Gastrocnemius medialis (tissue), 4 donors: ENCODE measurements at regions not wholly inside any gene's neighbourhood (a gene's known extent, or its start where the extent isn't known, plus 50 kb on each side); places are given as distances from the start of the nearest gene placed in this dataset.

ENCODE experiments used
- ATAC-seq, 2 donors: fragments of 150-250 bp; one replicate each; pipeline ENCODE4 v1.9.1; 2016
- DNase-seq, 2 donors: peaks; one replicate each; pipeline ENCODE4 v3.0.0-alpha.2; 2019
- H3K27ac ChIP-seq, 4 donors: fragments of 200-600 bp; sonication (generic); 1 replicate in 1 of 4; 2 replicates in 3 of 4; pipeline ENCODE4 v1.5.1; 2016 to 2018; ENCODE audit warnings: mild to moderate bottlenecking in 2 of 4, moderate library complexity in 1 of 4
- H3K27me3 ChIP-seq, 3 donors: fragments of 200-600 bp; sonication (generic) in 2 of 3; 1 replicate in 1 of 3; 2 replicates in 2 of 3; pipeline versions ENCODE4 v1.5.1 to v1.6.0; 2016 to 2019; ENCODE audit warnings: mild to moderate bottlenecking in 1 of 3, moderate library complexity in 1 of 3
- H3K36me3 ChIP-seq, 2 donors: fragments of 200-600 bp; sonication (generic) in 1 of 2; one replicate each; pipeline ENCODE4 v1.5.1; 2017 to 2018
- H3K4me1 ChIP-seq, 2 donors: fragments of 200-600 bp; sonication (generic) in 1 of 2; one replicate each; pipeline ENCODE4 v1.5.1; 2016 to 2017; ENCODE audit warnings: mild to moderate bottlenecking in 2 of 2
- H3K4me3 ChIP-seq, 4 donors: fragments of 200-600 bp; sonication (generic) in 3 of 4; 1 replicate in 1 of 4; 2 replicates in 3 of 4; pipeline ENCODE4 v1.5.1; 2016 to 2019; ENCODE audit warnings: mild to moderate bottlenecking in 2 of 4
- H3K9me3 ChIP-seq, 3 donors: fragments of 200-600 bp; sonication (generic) in 2 of 3; 1 replicate in 1 of 3; 2 replicates in 2 of 3; pipeline ENCODE4 v1.5.1; 2016 to 2019
- CTCF ChIP-seq, 5 experiments: fragments of 450-650 bp in 3 of 5; fragments of 200-600 bp in 2 of 5; sonication (generic) in 2 of 5; IDR thresholded peaks in 4 of 5; conservative IDR thresholded peaks in 1 of 5; 1 replicate in 4 of 5; 2 replicates in 1 of 5; pipeline ENCODE4 v1.5.1; 2016 to 2019; ENCODE audit warnings: antibody characterized with exemption in 5 of 5, mild to moderate bottlenecking in 3 of 5, moderate library complexity in 3 of 5
- POLR2A ChIP-seq, 2 donors: fragments of 450-650 bp; IDR thresholded peaks; one replicate each; pipeline ENCODE4 v1.6.1; 2017; ENCODE audit warnings: antibody characterized with exemption in 2 of 2, mild to moderate bottlenecking in 2 of 2, moderate library complexity in 2 of 2
- in situ Hi-C, 4 donors: fragments of 200-750 bp; cut with MboI; loops; one replicate each; pipeline versions ENCODE4 v1.15.0 to v1.8.0; 2017; ENCODE audit warnings: low sequenced_read_pairs in 4 of 4
- intact Hi-C: fragments of 100-400 bp; cut with DNase I; formaldehyde crosslinking; loops from one replicate; pipeline ENCODE4 v1.15.1; 2023; ENCODE audit warnings: low total_unique reads

GRCh38 chr12:13571035-13571434 lies 374.5 kb downstream of the EMP1 start:
- intact Hi-C loops (no loop called here), in situ Hi-C loops (no loop called here)
- Histone ChIP-seq H3K4me1 (no peaks in the 10 kb centered on the region), H3K36me3 (no peaks in the 10 kb centered on the region), H3K9me3 (no peaks in the 10 kb centered on the region), H3K27ac (no peak overlapping the region), H3K4me3 (no peak overlapping the region), H3K27me3 (no peaks in the 10 kb centered on the region)
- TF ChIP-seq CTCF (IDR thresholded peaks at IDR 0.05 in 4 of 5, conservative IDR thresholded peaks at IDR 0.05 in 1 of 5) (no peak), POLR2A (IDR thresholded peaks at IDR 0.05) (no peak)
- ATAC-seq (no peak), DNase-seq (no peak)

GRCh38 chr12:13570005-13570694 lies 373.6 kb downstream of the EMP1 start:
- Histone ChIP-seq H3K9me3 (no peaks in the 10 kb centered on the region), H3K27me3 (no peaks in the 10 kb centered on the region), H3K4me3 (no peak overlapping the region), H3K27ac (no peak overlapping the region), H3K36me3 (no peaks in the 10 kb centered on the region), H3K4me1 (no peaks in the 10 kb centered on the region)
- TF ChIP-seq POLR2A (IDR thresholded peaks at IDR 0.05), result no peak
- no peak for TF ChIP-seq CTCF (IDR thresholded peaks at IDR 0.05 in 4 of 5, conservative IDR thresholded peaks at IDR 0.05 in 1 of 5)
- DNase-seq (no peak), ATAC-seq (no peak)
- in situ Hi-C loops (no loop called here), intact Hi-C loops (no loop called here)

GRCh38 chr12:13566292-13566691 lies 369.8 kb downstream of the EMP1 start:
- in situ Hi-C loops, result no loop called here
- Histone ChIP-seq H3K27me3 (no peaks in the 10 kb centered on the region), H3K4me1 (no peaks in the 10 kb centered on the region), H3K9me3 (no peaks in the 10 kb centered on the region), H3K27ac (no peak overlapping the region), H3K36me3 (no peaks in the 10 kb centered on the region), H3K4me3 (no peak overlapping the region)
- intact Hi-C loops, result no loop called here
- no peak for DNase-seq
- TF ChIP-seq POLR2A (IDR thresholded peaks at IDR 0.05), result no peak
- no peak for TF ChIP-seq CTCF (IDR thresholded peaks at IDR 0.05 in 4 of 5, conservative IDR thresholded peaks at IDR 0.05 in 1 of 5)
- ATAC-seq, result no peak

- Histone ChIP-seq H3K27me3 (no peaks in the 10 kb centered on the region), H3K4me3 (no peak overlapping the region), H3K27ac (no peak overlapping the region), H3K9me3 (no peaks in the 10 kb centered on the region), H3K4me1 (no peaks in the 10 kb centered on the region), H3K36me3 (no peaks in the 10 kb centered on the region)
- TF ChIP-seq CTCF (IDR thresholded peaks at IDR 0.05 in 4 of 5, conservative IDR thresholded peaks at IDR 0.05 in 1 of 5) (no peak), POLR2A (IDR thresholded peaks at IDR 0.05) (no peak)
- DNase-seq, result no peak
- ATAC-seq, result no peak
- intact Hi-C loops, result no loop called here
- in situ Hi-C loops, result no loop called here
Measured at GRCh38 chr12:13564266-13564810, 367.8 kb downstream of the EMP1 start.

GRCh38 chr12:13563743-13564125 lies 367.2 kb downstream of the EMP1 start:
- H3K27me3 ChIP-seq, result no peaks in the 10 kb centered on the region
- no peaks in the 10 kb centered on the region for H3K36me3 ChIP-seq
- no peak overlapping the region for H3K4me3 ChIP-seq
- H3K27ac ChIP-seq, result no peak overlapping the region
- TF ChIP-seq CTCF (IDR thresholded peaks at IDR 0.05 in 4 of 5, conservative IDR thresholded peaks at IDR 0.05 in 1 of 5), result no peak
- TF ChIP-seq POLR2A (IDR thresholded peaks at IDR 0.05), result no peak
- no peak for ATAC-seq
- intact Hi-C loops (no loop called here), in situ Hi-C loops (no loop called here)
- no peaks in the 10 kb centered on the region for H3K4me1 ChIP-seq
- no peaks in the 10 kb centered on the region for H3K9me3 ChIP-seq
- no peak for DNase-seq
